ENCODE measurements at regions not wholly inside any gene's neighbourhood (a gene's known extent, or its start where the extent isn't known, plus 50 kb on each side); places are given as distances from the start of the nearest gene placed in this dataset.

DNA sequence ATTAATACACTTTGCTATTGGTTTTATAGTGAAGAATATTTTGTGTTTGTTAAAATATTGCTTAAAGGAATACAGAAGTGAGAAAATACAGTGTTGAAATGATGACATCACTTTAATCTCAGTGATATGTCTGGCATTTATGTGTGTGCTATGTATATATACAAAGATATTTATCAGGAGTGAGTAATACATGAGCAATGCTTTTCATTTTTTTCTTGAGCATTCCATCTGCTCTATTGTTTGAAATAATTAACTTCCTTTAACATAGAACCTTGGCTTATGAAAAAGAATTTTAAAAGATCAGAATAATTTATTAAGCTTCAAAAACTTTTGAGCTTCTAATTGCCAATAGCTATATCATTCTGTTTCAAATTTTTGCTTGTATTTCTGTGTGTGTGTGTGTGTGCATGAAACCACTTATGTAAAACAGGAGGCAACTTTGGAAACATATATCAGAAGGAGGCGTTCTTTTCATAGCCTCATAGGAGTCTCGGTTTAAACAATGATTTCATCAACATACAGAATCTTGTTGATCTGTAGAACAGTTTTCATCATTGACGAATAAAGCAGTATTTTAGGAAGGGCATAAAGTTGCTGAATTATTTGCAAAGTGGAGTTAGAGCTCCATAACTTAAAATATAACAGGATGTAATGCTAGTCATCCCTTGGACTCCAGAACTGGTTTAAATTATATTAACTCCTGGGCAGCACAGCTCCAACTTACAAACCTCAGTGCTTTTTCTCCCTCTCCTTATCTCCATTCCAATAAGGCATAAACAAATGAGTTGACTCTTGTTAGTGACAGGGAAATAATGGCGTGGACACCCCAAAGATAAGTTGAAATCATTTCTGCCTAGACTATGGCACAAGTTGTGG, 228.4 kb upstream of the DGKB start:
- Histone ChIP-seq H3K4me3 (replicated peaks in 1 of 3; ENCODE audit: insufficient read depth in 1 of 3, low read depth in 1 of 3, low read length in 3 of 3) (peak overlapping the region in 1 of 3 experiments; percentile 37), H3K9me3 (replicated peaks; ENCODE audit: control insufficient read depth, insufficient read depth, low read length) (no peaks in the 10 kb centered on the region), H3K36me3 (ENCODE audit: control insufficient read depth in 2 of 2, extremely low read depth in 1 of 2, insufficient read depth in 2 of 2, low read length in 2 of 2) (no peaks in the 10 kb centered on the region), H3K9me1 (replicated peaks; ENCODE audit: control insufficient read depth, extremely low read depth, insufficient read depth, low read length) (no peaks in the 10 kb centered on the region), H3K27ac (ENCODE audit: insufficient read depth, low read depth, low read length) (peak overlapping the region; percentile 98), H2AFZ (ENCODE audit: low read depth, low read length) (peak overlapping the region; percentile 79), H3K4me2 (ENCODE audit: insufficient read depth, low read length) (peak overlapping the region; percentile 84), H4K20me1 (replicated peaks; ENCODE audit: control insufficient read depth, extremely low read depth, insufficient read depth, low read length) (no peaks in the 10 kb centered on the region), H3K79me2 (ENCODE audit: control insufficient read depth, insufficient read depth, low read length) (no peaks in the 10 kb centered on the region), H3K27me3 (ENCODE audit: control insufficient read depth in 2 of 2, insufficient read depth in 2 of 2, low read length in 2 of 2) (no peaks in the 10 kb centered on the region), H3K9ac (replicated peaks; ENCODE audit: extremely low read depth, insufficient read depth, low read length) (peak overlapping the region; percentile 91), H3K4me1 (ENCODE audit: control insufficient read depth, extremely low read depth, insufficient read depth, low read length) (peaks cover 38% of the 10 kb centered on the region)
- FAIRE-seq (peak; percentile 76), DNase-seq (ENCODE audit: low read depth, low spot score) (peak; percentile 86)
- TF ChIP-seq, protein P1, sequence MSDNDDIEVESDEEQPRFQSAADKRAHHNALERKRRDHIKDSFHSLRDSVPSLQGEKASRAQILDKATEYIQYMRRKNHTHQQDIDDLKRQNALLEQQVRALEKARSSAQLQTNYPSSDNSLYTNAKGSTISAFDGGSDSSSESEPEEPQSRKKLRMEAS (IDR thresholded peaks at IDR 0.05; ENCODE audit: insufficient read depth, insufficient read length), result no peak
- TF ChIP-seq EZH2 (IDR thresholded peaks at IDR 0.05; ENCODE audit: borderline replicate concordance, low read depth, low read length, severe bottlenecking) (no peak), MYC (IDR thresholded peaks at IDR 0.05; ENCODE audit: low read depth, low read length) (no peak), GATA2 (IDR thresholded peaks at IDR 0.05; ENCODE audit: insufficient read depth, insufficient read length, low read depth, low read length) (peak; percentile 92), POLR2AphosphoS5 (IDR thresholded peaks at IDR 0.05; ENCODE audit: insufficient read depth, low read depth, low read length) (no peak), FOS (IDR thresholded peaks at IDR 0.05; ENCODE audit: borderline replicate concordance, insufficient read depth, low read length) (peak; percentile 89), POLR2A (IDR thresholded peaks at IDR 0.05; ENCODE audit: low read depth, low read length) (no peak), JUN (IDR thresholded peaks at IDR 0.05; ENCODE audit: borderline replicate concordance, insufficient read depth, insufficient read length, low read depth) (peak; percentile 97)
- TF ChIP-seq, protein P2, sequence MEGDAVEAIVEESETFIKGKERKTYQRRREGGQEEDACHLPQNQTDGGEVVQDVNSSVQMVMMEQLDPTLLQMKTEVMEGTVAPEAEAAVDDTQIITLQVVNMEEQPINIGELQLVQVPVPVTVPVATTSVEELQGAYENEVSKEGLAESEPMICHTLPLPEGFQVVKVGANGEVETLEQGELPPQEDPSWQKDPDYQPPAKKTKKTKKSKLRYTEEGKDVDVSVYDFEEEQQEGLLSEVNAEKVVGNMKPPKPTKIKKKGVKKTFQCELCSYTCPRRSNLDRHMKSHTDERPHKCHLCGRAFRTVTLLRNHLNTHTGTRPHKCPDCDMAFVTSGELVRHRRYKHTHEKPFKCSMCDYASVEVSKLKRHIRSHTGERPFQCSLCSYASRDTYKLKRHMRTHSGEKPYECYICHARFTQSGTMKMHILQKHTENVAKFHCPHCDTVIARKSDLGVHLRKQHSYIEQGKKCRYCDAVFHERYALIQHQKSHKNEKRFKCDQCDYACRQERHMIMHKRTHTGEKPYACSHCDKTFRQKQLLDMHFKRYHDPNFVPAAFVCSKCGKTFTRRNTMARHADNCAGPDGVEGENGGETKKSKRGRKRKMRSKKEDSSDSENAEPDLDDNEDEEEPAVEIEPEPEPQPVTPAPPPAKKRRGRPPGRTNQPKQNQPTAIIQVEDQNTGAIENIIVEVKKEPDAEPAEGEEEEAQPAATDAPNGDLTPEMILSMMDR (IDR thresholded peaks at IDR 0.05; ENCODE audit: extremely low read depth in 1 of 2, insufficient read depth in 1 of 2, low read depth in 1 of 2, low read length in 2 of 2), result no peak
- CTCF ChIA-PET, result interaction anchor here (0.7 to 1.4 kb wide), 4 partner anchors 115 to 590 kb away, joined by 3 to 4 read pairs (median 3); partner anchors contain the start of gene MEOX2
- dilution Hi-C loops (cut with MboI; ENCODE audit: extremely low pct_ligation_motif_present, low sequenced_read_pairs), result no loop called here
- intact Hi-C loops (cut with micrococcal nuclease), result loop anchor here (1.0 to 2.0 kb wide), 6 partner anchors 44 to 931 kb away; partner anchors contain the start of gene MEOX2
- POLR2A ChIA-PET, result no interaction called here
- TSS peak; percentile 92 for BruUV-seq (replicated peaks)
